Stomach (tissue), 4 donors: ENCODE measurements at regions not wholly inside any gene's neighbourhood (a gene's known extent, or its start where the extent isn't known, plus 50 kb on each side); places are given as distances from the start of the nearest gene placed in this dataset.

ENCODE experiments used
- EP300 ChIP-seq: sonication (generic); formaldehyde crosslinking; IDR thresholded peaks from one replicate; pipeline ENCODE4 v1.6.1; 2017; ENCODE audit warnings: antibody characterized with exemption
- POLR2A ChIP-seq, 4 donors: fragments of 450-650 bp; IDR thresholded peaks; one replicate each; pipeline ENCODE4 v1.6.1; 2016; ENCODE audit warnings: antibody characterized with exemption in 4 of 4, control low read depth in 2 of 4, mild to moderate bottlenecking in 1 of 4, moderate library complexity in 1 of 4
- POLR2AphosphoS5 ChIP-seq, 3 donors: sonication (generic); formaldehyde crosslinking; IDR thresholded peaks; one replicate each; pipeline ENCODE4 v1.6.1; 2016; ENCODE audit warnings: antibody characterized with exemption in 3 of 3
- TF ChIP-seq, protein P1 (sequence below), 7 experiments: fragments of 450-650 bp in 4 of 7; fragments of 200-600 bp in 3 of 7; sonication (generic) in 3 of 7; IDR thresholded peaks; one replicate each; pipeline ENCODE4 v1.5.1; 2016 to 2019; ENCODE audit warnings: antibody characterized with exemption in 7 of 7, control low read depth in 2 of 7, mild to moderate bottlenecking in 1 of 7

DNA sequence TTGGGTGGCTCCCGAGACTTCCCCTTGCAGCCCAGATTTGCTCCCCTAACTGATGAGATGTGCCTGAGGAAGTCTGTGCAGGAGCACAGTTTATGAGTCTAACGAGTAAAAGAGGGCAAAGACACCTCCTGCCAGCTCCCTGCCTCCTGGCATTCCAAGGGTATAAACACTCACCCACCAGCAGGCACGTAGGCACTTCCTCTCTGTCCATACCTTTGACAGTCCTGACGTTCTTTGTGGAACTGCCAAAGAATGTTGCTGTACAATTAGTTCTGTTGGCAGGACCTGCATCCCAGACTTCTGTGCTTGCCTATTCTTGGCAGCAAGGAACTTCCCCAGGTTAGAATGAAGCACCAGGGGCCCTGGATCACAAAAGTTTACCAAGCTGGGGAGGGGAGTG is 889.3 kb downstream of the BCL11B start:
- TF ChIP-seq, protein P1, sequence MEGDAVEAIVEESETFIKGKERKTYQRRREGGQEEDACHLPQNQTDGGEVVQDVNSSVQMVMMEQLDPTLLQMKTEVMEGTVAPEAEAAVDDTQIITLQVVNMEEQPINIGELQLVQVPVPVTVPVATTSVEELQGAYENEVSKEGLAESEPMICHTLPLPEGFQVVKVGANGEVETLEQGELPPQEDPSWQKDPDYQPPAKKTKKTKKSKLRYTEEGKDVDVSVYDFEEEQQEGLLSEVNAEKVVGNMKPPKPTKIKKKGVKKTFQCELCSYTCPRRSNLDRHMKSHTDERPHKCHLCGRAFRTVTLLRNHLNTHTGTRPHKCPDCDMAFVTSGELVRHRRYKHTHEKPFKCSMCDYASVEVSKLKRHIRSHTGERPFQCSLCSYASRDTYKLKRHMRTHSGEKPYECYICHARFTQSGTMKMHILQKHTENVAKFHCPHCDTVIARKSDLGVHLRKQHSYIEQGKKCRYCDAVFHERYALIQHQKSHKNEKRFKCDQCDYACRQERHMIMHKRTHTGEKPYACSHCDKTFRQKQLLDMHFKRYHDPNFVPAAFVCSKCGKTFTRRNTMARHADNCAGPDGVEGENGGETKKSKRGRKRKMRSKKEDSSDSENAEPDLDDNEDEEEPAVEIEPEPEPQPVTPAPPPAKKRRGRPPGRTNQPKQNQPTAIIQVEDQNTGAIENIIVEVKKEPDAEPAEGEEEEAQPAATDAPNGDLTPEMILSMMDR (IDR thresholded peaks at IDR 0.05) = no peak
- TF ChIP-seq POLR2A (IDR thresholded peaks at IDR 0.05) (no peak), POLR2AphosphoS5 (IDR thresholded peaks at IDR 0.05) (no peak), EP300 (no peak)
